ENCODE measurements at regions not wholly inside any gene's neighbourhood (a gene's known extent, or its start where the extent isn't known, plus 50 kb on each side); places are given as distances from the start of the nearest gene placed in this dataset.

DNA sequence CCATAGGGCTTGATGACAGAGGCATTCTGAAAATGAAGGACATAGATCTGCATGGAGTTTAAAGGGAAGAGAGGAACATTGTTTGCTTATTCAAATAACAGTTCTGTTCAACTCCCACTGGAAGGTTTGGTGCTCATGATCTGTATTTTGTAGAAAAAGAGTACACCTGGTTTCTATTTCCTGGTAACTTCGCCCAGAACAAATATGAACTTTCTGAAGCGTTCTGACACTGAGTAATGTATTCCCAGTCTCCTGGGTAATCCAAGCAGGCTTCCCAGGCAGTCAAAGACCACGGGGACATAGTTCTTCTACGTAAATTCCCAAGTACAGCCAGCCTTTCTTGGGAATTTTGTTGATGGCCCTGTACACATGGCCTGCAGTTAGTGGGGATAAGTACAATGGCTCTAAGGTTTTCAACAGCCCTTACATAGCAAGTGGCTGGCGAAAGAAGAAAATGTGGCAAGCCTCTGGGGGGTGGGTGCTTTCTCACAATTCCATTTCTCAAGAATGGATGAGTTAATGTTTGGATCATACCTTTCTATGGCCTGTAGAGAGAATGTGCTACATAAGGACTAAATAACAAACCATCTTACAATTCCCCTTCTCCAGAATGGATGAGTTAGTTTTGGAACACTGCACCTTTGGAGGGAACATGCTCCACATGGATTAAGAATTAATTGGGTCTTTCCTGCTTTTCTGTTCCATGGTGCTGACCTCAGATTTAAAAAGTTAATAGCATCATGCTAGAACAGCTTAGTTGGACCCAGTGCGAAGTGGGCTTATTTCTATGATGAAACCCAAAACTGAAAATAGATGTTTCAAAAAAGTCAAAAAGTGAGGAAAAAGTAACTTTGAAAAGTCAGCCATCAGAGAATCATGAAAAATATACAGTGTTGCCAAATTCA is 52.7 kb downstream of the COL6A6 start:
- H3K23ac ChIP-seq (ENCODE audit: low read length): no peak overlapping the region
- no peak overlapping the region for H4K12ac ChIP-seq (ENCODE audit: low read depth, low read length)
- H2BK5ac ChIP-seq (ENCODE audit: low read depth, low read length, poor library complexity): no peak overlapping the region
- no peak overlapping the region for H2BK12ac ChIP-seq (ENCODE audit: low read length)
- DNase-seq: no peak
- peaks cover 0 to 5% of the 10 kb centered on the region in 2 experiments for H3K36me3 ChIP-seq (ENCODE audit: control insufficient read depth in 1 of 2, insufficient read depth in 2 of 2, low read length in 2 of 2)
- H3K79me1 ChIP-seq (ENCODE audit: low read length): no peaks in the 10 kb centered on the region
- H4K8ac ChIP-seq (ENCODE audit: low read depth, low read length): no peak overlapping the region
- no peak overlapping the region for H3K4me2 ChIP-seq (ENCODE audit: low read length)
- no peak overlapping the region for H2AFZ ChIP-seq (ENCODE audit: insufficient read depth, low read length, poor library complexity)
- no peak overlapping the region for H3K18ac ChIP-seq (ENCODE audit: low read length)
- H2BK120ac ChIP-seq (ENCODE audit: insufficient read depth, low read length, poor library complexity): no peak overlapping the region
- no peak overlapping the region for H3K4ac ChIP-seq (ENCODE audit: low read depth, low read length)
- H3K4me3 ChIP-seq (ENCODE audit: low read depth, low read length): no peak overlapping the region
- H3K9ac ChIP-seq (ENCODE audit: low read length): no peak overlapping the region
- H2AK5ac ChIP-seq (ENCODE audit: low read length): no peak overlapping the region
- no peak overlapping the region for H4K91ac ChIP-seq (ENCODE audit: low read depth, low read length)
- H3K9me3 ChIP-seq (ENCODE audit: insufficient read depth, low read depth, low read length): peaks cover 2% of the 10 kb centered on the region
- peaks cover 2% of the 10 kb centered on the region for H3K79me2 ChIP-seq (ENCODE audit: control insufficient read depth, insufficient read depth, low read length, poor library complexity)
- no peak overlapping the region for H3K14ac ChIP-seq (ENCODE audit: low read length)
- H3K4me1 ChIP-seq (ENCODE audit: control insufficient read depth in 1 of 2, insufficient read depth in 2 of 2, low read length in 2 of 2): no peaks in the 10 kb centered on the region
- no peak overlapping the region for H3K27ac ChIP-seq (ENCODE audit: low read depth, low read length)
- H3K27me3 ChIP-seq (ENCODE audit: insufficient read depth, low read length): no peaks in the 10 kb centered on the region
- WGBS (ENCODE audit: extremely low coverage, insufficient coverage, insufficient read length): no CpG with 5 or more reads among the region's 6 CpGs

DNA sequence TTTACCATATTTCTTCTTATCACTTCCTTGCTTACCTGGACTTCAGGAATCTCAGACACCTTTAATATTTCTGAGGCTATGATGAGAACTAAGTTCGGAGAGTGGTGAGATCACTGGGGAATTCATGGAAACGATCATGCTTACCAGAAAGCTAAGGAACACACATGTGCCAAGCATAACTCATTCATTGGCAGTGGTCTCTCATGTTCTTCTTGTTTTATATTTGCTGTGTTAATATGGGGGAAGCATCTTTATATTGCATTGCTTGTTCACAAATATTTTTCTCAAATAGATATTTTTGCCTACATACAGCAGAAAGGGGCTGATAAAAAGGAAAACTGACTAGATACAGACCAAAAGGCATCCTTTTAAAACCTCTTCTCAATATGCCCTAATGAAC is 55.8 kb downstream of the COL6A6 start:
- Histone ChIP-seq H2BK120ac (ENCODE audit: insufficient read depth, low read length, poor library complexity) (no peak overlapping the region), H4K8ac (ENCODE audit: low read depth, low read length) (no peak overlapping the region), H3K79me2 (ENCODE audit: control insufficient read depth, insufficient read depth, low read length, poor library complexity) (peaks cover 2% of the 10 kb centered on the region), H3K27ac (ENCODE audit: low read depth, low read length) (no peak overlapping the region), H4K12ac (ENCODE audit: low read depth, low read length) (no peak overlapping the region), H2AFZ (ENCODE audit: insufficient read depth, low read length, poor library complexity) (no peak overlapping the region), H3K4me2 (ENCODE audit: low read length) (no peak overlapping the region), H3K4me1 (ENCODE audit: control insufficient read depth in 1 of 2, insufficient read depth in 2 of 2, low read length in 2 of 2) (no peaks in the 10 kb centered on the region), H3K36me3 (ENCODE audit: control insufficient read depth in 1 of 2, insufficient read depth in 2 of 2, low read length in 2 of 2) (peaks cover 0 to 5% of the 10 kb centered on the region in 2 experiments), H3K9ac (ENCODE audit: low read length) (no peak overlapping the region), H3K9me3 (ENCODE audit: insufficient read depth, low read depth, low read length) (peaks cover 2% of the 10 kb centered on the region), H3K4ac (ENCODE audit: low read depth, low read length) (no peak overlapping the region), H2AK5ac (ENCODE audit: low read length) (no peak overlapping the region), H3K23ac (ENCODE audit: low read length) (no peak overlapping the region), H3K79me1 (ENCODE audit: low read length) (no peaks in the 10 kb centered on the region), H3K27me3 (ENCODE audit: insufficient read depth, low read length) (no peaks in the 10 kb centered on the region), H2BK12ac (ENCODE audit: low read length) (no peak overlapping the region), H4K91ac (ENCODE audit: low read depth, low read length) (no peak overlapping the region), H3K4me3 (ENCODE audit: low read depth, low read length) (no peak overlapping the region), H3K14ac (ENCODE audit: low read length) (no peak overlapping the region), H3K18ac (ENCODE audit: low read length) (no peak overlapping the region), H2BK5ac (ENCODE audit: low read depth, low read length, poor library complexity) (no peak overlapping the region)
- DNase-seq: no peak
- no CpG with 5 or more reads among the region's 2 CpGs for WGBS (ENCODE audit: extremely low coverage, insufficient coverage, insufficient read length)

DNA sequence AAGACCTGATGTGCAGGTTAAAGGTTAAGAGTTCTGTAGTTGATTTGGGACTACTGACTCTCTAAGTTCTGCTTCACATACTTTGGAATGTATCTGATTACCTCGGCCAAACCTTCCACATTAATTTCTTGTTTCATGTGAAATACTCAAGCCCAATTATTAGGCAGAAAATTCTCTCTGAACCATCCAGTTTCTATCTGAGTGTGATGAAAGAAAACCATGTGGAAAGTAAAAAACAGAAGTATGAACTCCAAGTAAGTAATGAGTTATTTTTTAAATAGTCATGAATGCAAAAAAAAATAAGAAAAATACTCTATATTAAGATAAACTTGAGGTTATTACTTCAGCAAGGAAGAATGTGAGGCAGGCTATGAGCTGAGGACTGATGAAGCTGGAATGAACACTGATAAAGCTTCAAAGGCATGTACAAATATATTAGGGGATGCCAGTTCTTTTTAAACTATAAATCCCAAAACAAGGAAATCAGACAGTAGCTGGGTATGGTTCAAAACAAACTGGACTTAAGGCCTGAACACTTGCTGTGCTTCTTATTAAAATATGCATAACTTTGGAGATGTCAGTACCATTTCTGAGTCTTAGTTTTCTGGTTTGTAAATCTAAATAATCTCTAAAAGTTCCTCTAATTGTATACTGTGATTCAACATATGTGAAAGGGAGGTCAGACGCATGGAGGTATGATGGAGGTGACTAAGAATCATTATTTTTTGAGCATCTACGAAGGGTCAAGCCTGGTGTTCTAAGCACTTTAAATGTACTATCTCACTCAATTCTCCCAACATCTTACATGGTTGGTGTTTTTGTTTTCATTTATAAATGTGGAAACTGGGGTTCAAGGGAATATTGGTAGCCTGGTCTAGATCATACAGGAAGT is 59.6 kb downstream of the COL6A6 start:
- Histone ChIP-seq H3K79me2 (ENCODE audit: control insufficient read depth, insufficient read depth, low read length, poor library complexity) (no peaks in the 10 kb centered on the region), H2AK5ac (ENCODE audit: low read length) (no peak overlapping the region), H3K4ac (ENCODE audit: low read depth, low read length) (no peak overlapping the region), H3K9ac (ENCODE audit: low read length) (no peak overlapping the region), H2BK12ac (ENCODE audit: low read length) (no peak overlapping the region), H3K14ac (ENCODE audit: low read length) (no peak overlapping the region), H3K9me3 (ENCODE audit: insufficient read depth, low read depth, low read length) (peaks cover 2% of the 10 kb centered on the region), H3K36me3 (ENCODE audit: control insufficient read depth in 1 of 2, insufficient read depth in 2 of 2, low read length in 2 of 2) (peaks cover 0 to 2% of the 10 kb centered on the region in 2 experiments), H2AFZ (ENCODE audit: insufficient read depth, low read length, poor library complexity) (no peak overlapping the region), H3K23ac (ENCODE audit: low read length) (no peak overlapping the region), H3K27me3 (ENCODE audit: insufficient read depth, low read length) (no peaks in the 10 kb centered on the region), H3K4me3 (ENCODE audit: low read depth, low read length) (no peak overlapping the region), H2BK120ac (ENCODE audit: insufficient read depth, low read length, poor library complexity) (no peak overlapping the region), H4K8ac (ENCODE audit: low read depth, low read length) (no peak overlapping the region), H3K27ac (ENCODE audit: low read depth, low read length) (no peak overlapping the region), H4K12ac (ENCODE audit: low read depth, low read length) (no peak overlapping the region), H3K4me1 (ENCODE audit: control insufficient read depth in 1 of 2, insufficient read depth in 2 of 2, low read length in 2 of 2) (no peaks in the 10 kb centered on the region), H3K79me1 (ENCODE audit: low read length) (no peaks in the 10 kb centered on the region), H3K4me2 (ENCODE audit: low read length) (no peak overlapping the region), H3K18ac (ENCODE audit: low read length) (no peak overlapping the region), H2BK5ac (ENCODE audit: low read depth, low read length, poor library complexity) (no peak overlapping the region), H4K91ac (ENCODE audit: low read depth, low read length) (no peak overlapping the region)
- DNase-seq: peak in 1 of 2 donors; percentile 6
- no CpG with 5 or more reads among the region's 3 CpGs for WGBS (ENCODE audit: extremely low coverage, insufficient coverage, insufficient read length)

DNA sequence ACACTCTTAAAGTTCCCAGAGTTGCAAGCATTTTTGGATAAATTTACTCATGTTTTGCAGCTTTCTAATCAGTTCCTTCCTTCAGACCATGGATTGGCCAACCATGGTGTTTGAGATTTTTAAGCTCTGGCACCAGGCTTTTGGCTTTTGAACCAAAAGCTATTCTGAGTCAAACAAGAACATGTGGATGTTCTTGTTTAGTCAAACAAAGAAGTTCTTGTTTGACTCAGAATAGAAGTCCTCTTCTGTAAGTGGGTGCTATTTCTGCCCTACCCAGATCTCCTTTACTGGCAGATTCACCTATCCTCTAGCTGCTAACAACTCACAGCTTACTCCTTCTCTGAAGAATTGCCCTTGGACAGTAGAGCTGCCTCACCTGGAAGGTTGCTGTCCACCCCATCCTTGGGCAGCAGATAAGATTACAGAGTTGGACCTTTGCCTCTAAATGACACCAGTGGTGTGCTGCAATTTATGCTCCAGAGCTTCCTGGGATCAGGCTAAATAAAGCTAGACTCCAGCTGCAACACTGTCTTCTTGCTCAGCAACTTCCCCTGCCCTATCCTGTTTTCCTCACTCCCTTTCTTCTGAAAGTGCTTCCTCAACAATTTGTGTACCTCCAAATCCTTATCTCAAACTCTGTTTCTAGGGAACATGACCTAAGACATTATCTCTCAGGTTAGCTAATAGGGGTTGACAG is 65.6 kb downstream of the COL6A6 start:
- Histone ChIP-seq H3K27me3 (ENCODE audit: insufficient read depth, low read length) (no peaks in the 10 kb centered on the region), H3K4ac (ENCODE audit: low read depth, low read length) (no peak overlapping the region), H3K4me2 (ENCODE audit: low read length) (no peak overlapping the region), H3K79me2 (ENCODE audit: control insufficient read depth, insufficient read depth, low read length, poor library complexity) (no peaks in the 10 kb centered on the region), H4K12ac (ENCODE audit: low read depth, low read length) (no peak overlapping the region), H3K27ac (ENCODE audit: low read depth, low read length) (no peak overlapping the region), H3K4me1 (ENCODE audit: control insufficient read depth in 1 of 2, insufficient read depth in 2 of 2, low read length in 2 of 2) (no peaks in the 10 kb centered on the region), H3K4me3 (ENCODE audit: low read depth, low read length) (no peak overlapping the region), H3K9me3 (ENCODE audit: insufficient read depth, low read depth, low read length) (no peaks in the 10 kb centered on the region), H3K14ac (ENCODE audit: low read length) (no peak overlapping the region), H3K9ac (ENCODE audit: low read length) (no peak overlapping the region), H2AK5ac (ENCODE audit: low read length) (no peak overlapping the region), H4K91ac (ENCODE audit: low read depth, low read length) (no peak overlapping the region), H2AFZ (ENCODE audit: insufficient read depth, low read length, poor library complexity) (no peak overlapping the region), H4K8ac (ENCODE audit: low read depth, low read length) (no peak overlapping the region), H2BK5ac (ENCODE audit: low read depth, low read length, poor library complexity) (no peak overlapping the region), H2BK12ac (ENCODE audit: low read length) (no peak overlapping the region), H3K23ac (ENCODE audit: low read length) (no peak overlapping the region), H3K18ac (ENCODE audit: low read length) (no peak overlapping the region), H3K36me3 (ENCODE audit: control insufficient read depth in 1 of 2, insufficient read depth in 2 of 2, low read length in 2 of 2) (no peaks in the 10 kb centered on the region), H3K79me1 (ENCODE audit: low read length) (no peaks in the 10 kb centered on the region), H2BK120ac (ENCODE audit: insufficient read depth, low read length, poor library complexity) (no peak overlapping the region)
- DNase-seq: no peak

All from trophoblast cell (in vitro differentiated cells and primary cell).